Bronchial epithelial cell (primary cell): ENCODE measurements at regions not wholly inside any gene's neighbourhood (a gene's known extent, or its start where the extent isn't known, plus 50 kb on each side); places are given as distances from the start of the nearest gene placed in this dataset.
A peak's percentile ranks its signal among the peaks of the same experiment; 100 is the strongest.

Experiments
- DNase-seq: peaks from one replicate; pipeline ENCODE4 v3.0.0-alpha.2; 2010; ENCODE audit warnings: low read depth
- FAIRE-seq: peaks from 2 replicates; lab custom pipeline; 2011; peaks lifted over from hg19 to GRCh38; lab: Jason Lieb, UNC
- H3K27me3 ChIP-seq: 2 replicates; pipeline ENCODE4 v1.5.1; 2011; ENCODE audit warnings: low read length; ENCODE audit not compliant: control insufficient read depth, insufficient read depth
- H3K36me3 ChIP-seq: 2 replicates; pipeline ENCODE4 v1.5.1; 2011; ENCODE audit warnings: low read length; ENCODE audit not compliant: control insufficient read depth, insufficient read depth
- H3K4me3 ChIP-seq: 2 replicates; pipeline ENCODE4 v1.5.1; 2011; ENCODE audit warnings: mild to moderate bottlenecking, low read depth, low read length, control low read depth
- CTCF ChIP-seq: IDR thresholded peaks from 2 replicates; pipeline ENCODE4 v1.5.1; 2011; ENCODE audit warnings: mild to moderate bottlenecking, moderate library complexity, low read length, control low read depth, inconsistent platforms; ENCODE audit not compliant: insufficient read depth, severe bottlenecking

DNA sequence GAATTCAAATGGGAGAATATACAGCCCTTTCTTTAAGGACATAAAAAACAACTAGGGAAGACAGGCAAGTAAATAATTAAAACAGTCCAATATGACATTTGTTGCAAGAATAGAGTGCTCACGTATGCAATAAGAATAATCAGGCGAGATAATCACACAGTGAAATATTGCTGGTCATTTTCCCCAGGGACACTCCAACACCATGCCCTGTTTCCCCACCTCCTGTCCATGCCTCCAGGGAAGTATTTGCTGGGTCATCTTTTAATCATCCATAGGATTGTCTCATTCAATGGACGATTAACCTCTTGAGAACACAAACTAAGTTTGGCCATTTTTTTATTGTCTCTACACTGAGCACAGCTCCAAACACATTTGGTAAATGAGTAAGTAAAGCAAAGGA, 472.9 kb downstream of the C6orf118 start:
- no peak for FAIRE-seq

DNA sequence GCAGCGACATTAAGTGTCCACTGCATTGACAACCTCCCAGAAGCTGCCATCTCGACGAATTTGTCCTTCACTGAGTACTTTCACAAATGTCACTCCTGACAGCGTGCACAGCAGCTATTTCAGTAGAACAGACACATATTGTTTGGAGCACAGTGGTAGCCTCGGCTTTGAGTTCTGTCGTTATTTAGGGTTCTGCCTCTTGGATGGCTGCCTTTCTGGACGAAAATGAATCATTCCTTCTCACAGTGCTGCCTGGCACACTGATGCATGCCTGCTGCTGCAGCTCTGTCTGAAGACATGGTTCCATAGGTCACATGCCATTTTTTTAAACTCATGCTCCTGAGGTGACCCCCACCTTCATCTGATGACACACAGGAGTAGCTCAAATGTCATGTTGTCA, 477.0 kb downstream of the C6orf118 start:
- FAIRE-seq (no peak), DNase-seq (no peak)
- no peaks in the 10 kb centered on the region for H3K36me3 ChIP-seq
- no peak overlapping the region for H3K4me3 ChIP-seq
- H3K27me3 ChIP-seq = no peaks in the 10 kb centered on the region
- TF ChIP-seq CTCF = no peak

More for the DNA sequence above, 472.9 kb downstream of the C6orf118 start:
- no peak for TF ChIP-seq CTCF
- no peaks in the 10 kb centered on the region for H3K27me3 ChIP-seq
- H3K36me3 ChIP-seq = no peaks in the 10 kb centered on the region
- no peak for DNase-seq
- no peak overlapping the region for H3K4me3 ChIP-seq

- H3K36me3 ChIP-seq = no peaks in the 10 kb centered on the region
- H3K27me3 ChIP-seq = no peaks in the 10 kb centered on the region
- FAIRE-seq = no peak
- peak; percentile 72 for DNase-seq
- TF ChIP-seq CTCF = no peak
- no peak overlapping the region for H3K4me3 ChIP-seq
These were observed 481.9 kb downstream of the C6orf118 start for GRCh38 chr6:164827537-164827936.

DNA sequence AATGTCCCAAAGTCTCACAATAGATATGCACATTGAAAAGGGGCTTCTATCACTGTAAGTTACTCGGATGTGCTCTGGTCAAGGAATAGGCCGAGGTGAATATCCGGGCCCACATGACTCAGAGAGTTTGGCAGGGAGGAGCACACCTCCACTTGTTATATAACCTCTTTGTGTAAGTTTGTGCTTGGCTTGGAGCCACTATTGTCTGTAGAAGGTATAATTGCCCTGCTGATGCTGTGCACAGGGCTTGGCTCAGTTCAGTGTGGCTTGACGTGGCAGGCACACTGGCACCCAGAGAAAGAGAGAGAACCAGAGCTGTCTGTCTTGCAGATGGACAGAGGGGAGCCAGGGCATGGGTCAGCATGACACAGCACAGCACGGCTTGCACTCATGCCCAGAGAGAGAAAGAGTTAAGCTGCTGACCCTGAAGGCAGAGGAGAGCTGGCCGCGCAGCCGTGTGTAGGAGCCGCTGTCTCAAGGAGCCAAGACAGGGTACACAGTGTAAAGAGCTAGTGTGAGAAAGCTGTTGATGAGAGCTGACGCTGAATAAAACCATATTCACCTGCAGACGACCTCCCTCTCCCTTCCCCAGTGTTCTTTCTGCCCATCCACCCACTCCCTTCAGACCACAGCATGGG, 482.5 kb downstream of the C6orf118 start:
- no peak for TF ChIP-seq CTCF
- Histone ChIP-seq H3K27me3 (no peaks in the 10 kb centered on the region), H3K36me3 (no peaks in the 10 kb centered on the region), H3K4me3 (no peak overlapping the region)
- DNase-seq (peak; percentile 35), FAIRE-seq (no peak)

DNA sequence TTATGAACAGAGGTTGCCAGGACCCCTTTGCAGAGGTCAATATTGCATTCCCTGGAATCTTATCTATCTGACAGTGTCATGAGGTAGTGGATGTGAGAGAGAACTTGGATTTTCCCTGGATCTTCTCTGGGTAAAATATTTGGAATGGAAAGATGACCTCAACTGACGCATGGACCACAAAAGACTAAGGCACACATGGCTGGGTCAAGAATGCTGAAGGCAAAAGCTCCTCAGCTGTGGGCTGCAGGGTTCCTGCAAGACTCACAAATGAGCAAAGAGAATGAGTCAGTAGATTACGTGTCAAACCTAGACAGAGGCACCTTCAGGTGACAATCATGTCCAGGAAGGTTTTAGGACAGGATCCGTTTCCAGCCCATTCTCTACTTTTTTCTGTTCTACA, 484.0 kb downstream of the C6orf118 start:
- no peak for TF ChIP-seq CTCF
- Histone ChIP-seq H3K27me3 (no peaks in the 10 kb centered on the region), H3K36me3 (no peaks in the 10 kb centered on the region), H3K4me3 (no peak overlapping the region)
- DNase-seq (peak; percentile 31), FAIRE-seq (no peak)

DNA sequence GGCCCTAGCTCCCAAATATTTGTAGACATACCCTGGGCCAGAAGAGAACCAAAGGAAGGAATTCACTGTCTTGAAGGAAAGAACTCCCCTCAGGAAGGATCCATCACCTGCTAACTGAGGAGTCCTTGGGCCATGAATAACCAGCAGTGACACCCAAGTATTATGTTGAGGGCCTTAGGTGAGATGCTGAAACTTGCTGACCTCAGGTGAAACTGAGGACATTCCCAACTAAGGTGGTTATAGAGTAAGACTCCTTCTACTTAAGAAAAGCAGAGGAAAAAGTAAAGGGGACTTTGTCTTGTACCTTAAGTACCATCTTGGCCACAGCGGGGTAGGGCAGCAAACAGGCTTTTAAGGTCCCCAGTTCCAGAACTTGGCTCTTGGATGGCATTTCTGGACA, 491.7 kb downstream of the C6orf118 start:
- no peak for FAIRE-seq
- no peaks in the 10 kb centered on the region for H3K27me3 ChIP-seq
- TF ChIP-seq CTCF = no peak

More for the DNA sequence above, 491.7 kb downstream of the C6orf118 start:
- no peaks in the 10 kb centered on the region for H3K36me3 ChIP-seq
- no peak for DNase-seq
- H3K4me3 ChIP-seq = no peak overlapping the region
